ENCODE measurements at regions not wholly inside any gene's neighbourhood (a gene's known extent, or its start where the extent isn't known, plus 50 kb on each side); places are given as distances from the start of the nearest gene placed in this dataset.

- no peak overlapping the region for H2BK120ac ChIP-seq (ENCODE audit: low read depth, low read length)
- ATAC-seq (ENCODE audit: low read depth) (no peak), DNase-seq (no peak)
- no peak overlapping the region for H3K9ac ChIP-seq (ENCODE audit: low read depth, low read length)
- no peak overlapping the region for H4K8ac ChIP-seq (ENCODE audit: low read depth in 2 of 2, low read length in 2 of 2)
- H3K27ac ChIP-seq (ENCODE audit: insufficient read depth, low read length), result no peak overlapping the region
- H3K14ac ChIP-seq (replicated peaks; ENCODE audit: low read depth, low read length), result no peak overlapping the region
- no peaks in the 10 kb centered on the region for H3K27me3 ChIP-seq (ENCODE audit: control insufficient read depth, insufficient read depth, low read length)
- peaks cover 0 to 3% of the 10 kb centered on the region in 2 experiments; a peak in 1 of 4 replicates for H3K79me1 ChIP-seq (ENCODE audit: low read depth in 1 of 2, low read length in 2 of 2)
- no peak overlapping the region for H3K4ac ChIP-seq (ENCODE audit: low read depth, low read length)
- H3K56ac ChIP-seq (ENCODE audit: extremely low read depth, insufficient read depth, low read length), result no peak overlapping the region
- no peak overlapping the region for H2AK9ac ChIP-seq (replicated peaks; ENCODE audit: low read depth, low read length, poor library complexity)
- no CpG with 5 or more reads among the region's 1 CpG for WGBS, 2 experiments (ENCODE audit: extremely low coverage in 2 of 2, insufficient read length in 1 of 2)
- H4K5ac ChIP-seq (ENCODE audit: low read depth, low read length), result no peak overlapping the region
- H3K23ac ChIP-seq (ENCODE audit: low read depth, low read length), result no peak overlapping the region
- no peak for TF ChIP-seq CTCF (conservative IDR thresholded peaks at IDR 0.05; ENCODE audit: low read depth, low read length)
- H4K91ac ChIP-seq (ENCODE audit: insufficient read depth, low read depth, low read length), result no peak overlapping the region
- no peak overlapping the region for H3K4me2 ChIP-seq (ENCODE audit: low read depth, low read length)
- peaks cover 2% of the 10 kb centered on the region; the same call in 1 of the 2 replicates for H3K9me3 ChIP-seq (ENCODE audit: control insufficient read depth, insufficient read depth, low read length)
- POLR2A ChIA-PET (ENCODE audit: unreplicated experiment), result no interaction called here
- intact Hi-C loops (cut with micrococcal nuclease) (no loop called here), in situ Hi-C loops (cut with MboI; ENCODE audit: low sequenced_read_pairs) (no loop called here), dilution Hi-C loops (cut with HindIII; ENCODE audit: low sequenced_read_pairs, unreplicated experiment) (no loop called here)
- CTCF ChIA-PET, result no interaction called here
- no peak overlapping the region for H2AFZ ChIP-seq (replicated peaks; ENCODE audit: low read length, poor library complexity)
- no peak overlapping the region for H2BK15ac ChIP-seq (ENCODE audit: low read depth, low read length)
- no TSS peak for BruUV-seq (replicated peaks)
- peaks cover 3% of the 10 kb centered on the region; the same call in 1 of the 2 replicates for H3K9me1 ChIP-seq (ENCODE audit: insufficient read depth, low read length)
- no peak overlapping the region for H2BK20ac ChIP-seq (ENCODE audit: low read depth, low read length)
- H4K20me1 ChIP-seq (ENCODE audit: insufficient read depth, low read length), result no peaks in the 10 kb centered on the region
- H3K18ac ChIP-seq (ENCODE audit: low read depth, low read length), result no peak overlapping the region
- H3K4me3 ChIP-seq (ENCODE audit: insufficient read depth, low read depth, low read length), result no peak overlapping the region
- H2AK5ac ChIP-seq (ENCODE audit: low read depth, low read length), result no peak overlapping the region
- H3K36me3 ChIP-seq (ENCODE audit: control insufficient read depth, insufficient read depth, low read length), result no peaks in the 10 kb centered on the region
- peaks cover 3% of the 10 kb centered on the region; the same call in 1 of the 2 replicates for H3K4me1 ChIP-seq (ENCODE audit: control insufficient read depth, insufficient read depth, low read length)
- no peak overlapping the region for H2BK5ac ChIP-seq (ENCODE audit: low read depth, low read length, poor library complexity, severe bottlenecking)
Observed at GRCh38 chr12:88313554-88313953, 171.4 kb downstream of the TMTC3 start.

Measured in IMR-90 (cell line).